PC-9 (cell line): ENCODE measurements at regions not wholly inside any gene's neighbourhood (a gene's known extent, or its start where the extent isn't known, plus 50 kb on each side); places are given as distances from the start of the nearest gene placed in this dataset.

Experiments used
- CTCF ChIP-seq: fragments of 200-600 bp; sonication (generic); conservative IDR thresholded peaks from 2 replicates; pipeline ENCODE4 v1.6.1; 2017; ENCODE audit warnings: mixed run types, antibody characterized with exemption, mild to moderate bottlenecking, moderate library complexity
- EZH2 ChIP-seq: fragments of 200-600 bp; sonication (generic); IDR thresholded peaks from 2 replicates; pipeline ENCODE4 v1.8.0; 2017; ENCODE audit warnings: antibody characterized with exemption, low read depth

- TF ChIP-seq CTCF (no peak), EZH2 (no peak)
Measured at GRCh38 chr17:17400566-17401184, 76.1 kb upstream of the MED9 start.
